PC-9 (cell line): ENCODE measurements at regions not wholly inside any gene's neighbourhood (a gene's known extent, or its start where the extent isn't known, plus 50 kb on each side); places are given as distances from the start of the nearest gene placed in this dataset.

Experiments
- EZH2 ChIP-seq: fragments of 200-600 bp; sonication (generic); IDR thresholded peaks from 2 replicates; pipeline ENCODE4 v1.8.0; 2017; ENCODE audit warnings: antibody characterized with exemption, low read depth
- TF ChIP-seq, protein P1 (sequence below): fragments of 200-600 bp; sonication (generic); conservative IDR thresholded peaks from 2 replicates; pipeline ENCODE4 v1.6.1; 2017; ENCODE audit warnings: mixed run types, antibody characterized with exemption, mild to moderate bottlenecking, moderate library complexity

DNA sequence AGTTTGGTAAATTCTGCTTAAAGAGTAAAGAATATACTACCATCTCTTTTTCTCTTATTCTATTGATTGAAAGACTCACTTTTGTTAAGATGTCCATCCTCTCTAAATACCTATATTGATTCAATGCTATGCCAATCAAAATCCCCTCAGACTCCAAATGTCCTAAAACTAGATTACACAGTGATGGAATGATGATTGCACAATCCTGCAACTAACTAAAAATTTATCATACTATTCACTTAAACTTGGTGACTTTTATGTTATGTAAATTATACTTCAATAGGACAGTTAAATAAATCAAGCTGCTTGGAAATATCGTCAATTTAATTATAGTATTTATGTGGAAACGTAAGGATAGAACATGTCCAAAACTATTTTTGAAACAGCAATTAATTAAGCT lies 2765.1 kb upstream of the PCDH20 start:
- TF ChIP-seq, protein P1, sequence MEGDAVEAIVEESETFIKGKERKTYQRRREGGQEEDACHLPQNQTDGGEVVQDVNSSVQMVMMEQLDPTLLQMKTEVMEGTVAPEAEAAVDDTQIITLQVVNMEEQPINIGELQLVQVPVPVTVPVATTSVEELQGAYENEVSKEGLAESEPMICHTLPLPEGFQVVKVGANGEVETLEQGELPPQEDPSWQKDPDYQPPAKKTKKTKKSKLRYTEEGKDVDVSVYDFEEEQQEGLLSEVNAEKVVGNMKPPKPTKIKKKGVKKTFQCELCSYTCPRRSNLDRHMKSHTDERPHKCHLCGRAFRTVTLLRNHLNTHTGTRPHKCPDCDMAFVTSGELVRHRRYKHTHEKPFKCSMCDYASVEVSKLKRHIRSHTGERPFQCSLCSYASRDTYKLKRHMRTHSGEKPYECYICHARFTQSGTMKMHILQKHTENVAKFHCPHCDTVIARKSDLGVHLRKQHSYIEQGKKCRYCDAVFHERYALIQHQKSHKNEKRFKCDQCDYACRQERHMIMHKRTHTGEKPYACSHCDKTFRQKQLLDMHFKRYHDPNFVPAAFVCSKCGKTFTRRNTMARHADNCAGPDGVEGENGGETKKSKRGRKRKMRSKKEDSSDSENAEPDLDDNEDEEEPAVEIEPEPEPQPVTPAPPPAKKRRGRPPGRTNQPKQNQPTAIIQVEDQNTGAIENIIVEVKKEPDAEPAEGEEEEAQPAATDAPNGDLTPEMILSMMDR, result no peak
- TF ChIP-seq EZH2, result no peak
